ENCODE measurements at regions not wholly inside any gene's neighbourhood (a gene's known extent, or its start where the extent isn't known, plus 50 kb on each side); places are given as distances from the start of the nearest gene placed in this dataset.

DNA sequence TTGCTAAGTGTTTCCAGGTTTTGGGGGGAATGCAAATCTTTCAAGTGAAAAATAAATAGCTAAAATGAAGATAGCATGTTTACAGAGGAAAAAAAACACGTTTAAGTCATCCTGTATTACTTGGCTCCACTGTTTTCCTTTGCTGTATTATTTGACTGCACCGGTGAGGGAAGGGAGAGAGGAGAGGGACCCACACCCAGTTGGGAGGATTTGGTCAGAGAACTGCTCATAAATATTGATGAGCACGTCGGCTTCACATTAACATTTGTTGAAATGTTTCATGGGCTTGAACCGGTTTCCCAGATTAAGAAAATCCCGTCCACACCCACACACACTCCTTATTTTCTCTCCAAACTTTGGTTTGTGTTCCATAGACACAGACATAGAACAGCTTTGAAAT lies 493.8 kb upstream of the MGMT start:
- DNase-seq (ENCODE audit: extremely low read depth in 1 of 2, low read depth in 1 of 2), result no peak

DNA sequence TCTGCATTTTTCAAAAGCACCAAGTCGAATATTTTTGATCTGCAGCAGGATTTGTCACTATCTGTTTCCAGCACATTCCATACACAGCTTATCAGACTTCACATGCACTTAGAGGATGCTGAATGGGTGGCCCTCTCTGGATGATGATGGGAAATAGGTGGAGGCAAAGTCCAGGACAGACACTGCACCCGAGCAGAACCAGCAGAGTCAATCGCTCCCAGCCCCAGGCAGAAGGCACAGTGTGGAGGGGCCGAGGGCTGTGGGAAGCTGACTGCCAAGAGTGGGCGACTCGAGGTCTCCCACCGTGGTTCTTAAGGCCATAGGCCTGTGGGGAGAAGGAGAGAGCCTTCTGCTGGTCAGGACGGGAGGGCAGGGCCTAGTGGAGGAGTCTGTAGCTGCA lies 490.2 kb upstream of the MGMT start:
- DNase-seq (ENCODE audit: extremely low read depth in 1 of 2, low read depth in 1 of 2), result no peak

DNA sequence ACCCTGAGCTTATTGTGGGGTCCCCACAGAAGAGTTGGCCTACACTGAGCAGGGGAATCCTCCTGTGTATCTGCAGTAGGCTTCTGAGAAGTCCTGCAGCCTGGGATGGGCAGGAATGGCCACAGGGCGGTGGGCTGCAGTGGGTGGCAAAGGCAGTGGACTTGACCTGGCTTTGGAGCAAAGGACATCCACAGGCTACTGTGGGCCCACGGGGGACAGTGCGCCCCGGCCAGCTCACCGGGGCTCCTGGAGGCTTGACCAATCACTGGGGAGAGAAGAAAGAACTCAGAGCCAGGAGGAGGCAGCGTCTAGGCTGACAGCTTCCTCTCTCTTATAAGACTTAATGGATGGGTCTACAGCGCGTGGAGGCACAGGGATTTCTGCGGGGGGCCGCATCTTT lies 488.8 kb upstream of the MGMT start:
- no peak for DNase-seq (ENCODE audit: extremely low read depth in 1 of 2, low read depth in 1 of 2)

DNA sequence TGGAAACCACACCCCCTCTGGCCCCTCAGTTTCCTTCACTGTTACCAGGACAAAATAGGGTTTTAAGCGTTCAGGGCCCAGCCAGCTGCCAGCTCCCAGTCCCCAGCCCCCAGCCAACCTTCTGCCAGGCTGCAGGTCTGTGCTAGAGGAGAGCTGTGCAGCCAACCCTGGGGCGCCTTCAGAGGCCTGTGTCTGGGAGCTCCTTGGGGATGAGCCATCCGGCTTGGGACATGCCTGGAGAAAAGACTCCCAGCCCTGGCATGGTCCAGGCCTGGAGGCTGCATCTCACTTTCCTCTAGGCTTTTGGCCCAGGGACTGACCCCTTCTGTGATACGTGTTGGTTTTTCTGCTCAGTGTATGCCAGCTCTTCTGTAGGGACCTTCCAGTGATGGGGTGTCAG lies 487.6 kb upstream of the MGMT start:
- no peak for DNase-seq (ENCODE audit: extremely low read depth in 1 of 2, low read depth in 1 of 2)

DNA sequence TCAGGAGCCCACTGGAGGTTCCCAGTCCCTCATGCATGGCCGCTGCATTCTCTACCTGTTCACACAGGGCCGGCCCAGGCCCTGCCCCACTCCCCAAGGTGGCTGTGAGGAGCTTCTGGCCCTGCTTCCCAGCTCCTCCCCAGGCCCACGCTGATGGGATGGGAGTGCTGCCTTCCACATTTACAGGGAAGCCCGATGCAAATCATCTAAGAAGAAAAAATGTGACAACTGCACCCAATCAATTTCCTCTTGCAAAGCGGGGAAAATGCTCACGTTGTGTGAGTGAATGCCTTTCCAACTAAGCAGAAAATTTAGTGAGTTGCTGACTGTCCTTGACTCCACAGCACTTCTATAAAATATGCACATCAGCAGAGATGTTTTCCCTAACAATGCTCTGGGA lies 485.8 kb upstream of the MGMT start:
- DNase-seq (ENCODE audit: extremely low read depth in 1 of 2, low read depth in 1 of 2), result no peak

DNA sequence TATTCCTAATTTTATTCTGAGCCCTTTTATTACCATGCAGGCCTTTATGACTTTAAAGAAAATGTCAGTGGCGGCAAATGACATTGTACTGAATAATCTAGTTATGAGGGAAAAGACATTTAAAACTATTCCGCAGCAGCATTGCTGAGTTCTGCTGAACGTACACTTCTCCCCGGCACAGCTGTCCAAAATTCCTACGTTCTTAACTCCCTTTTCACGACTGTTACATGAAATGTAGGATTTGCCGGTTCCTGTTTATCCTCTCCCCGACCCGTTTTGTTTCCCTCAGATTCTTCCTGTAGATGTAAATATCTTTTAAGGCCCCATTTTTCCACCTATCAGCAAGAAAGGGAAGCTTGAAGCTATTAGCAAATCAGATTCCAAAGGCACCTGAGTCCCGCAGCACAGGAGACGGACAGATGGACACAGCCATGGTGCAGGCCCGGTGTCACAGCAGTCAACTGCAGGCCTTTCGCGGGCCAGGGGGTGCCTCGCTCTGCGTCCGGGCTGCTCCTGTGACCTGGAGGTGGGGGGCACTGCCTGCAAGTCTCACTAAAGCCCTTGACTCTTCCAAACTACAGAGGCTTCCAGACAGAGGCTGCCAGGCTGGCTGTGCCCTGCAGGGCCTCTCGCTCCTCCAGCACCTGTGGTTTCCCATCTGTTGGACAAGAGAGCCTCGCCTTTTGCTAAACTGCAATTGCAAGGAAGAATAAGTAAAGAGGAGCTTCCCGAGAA lies 485.0 kb upstream of the MGMT start:
- DNase-seq (ENCODE audit: extremely low read depth in 1 of 2, low read depth in 1 of 2), result no peak

DNA sequence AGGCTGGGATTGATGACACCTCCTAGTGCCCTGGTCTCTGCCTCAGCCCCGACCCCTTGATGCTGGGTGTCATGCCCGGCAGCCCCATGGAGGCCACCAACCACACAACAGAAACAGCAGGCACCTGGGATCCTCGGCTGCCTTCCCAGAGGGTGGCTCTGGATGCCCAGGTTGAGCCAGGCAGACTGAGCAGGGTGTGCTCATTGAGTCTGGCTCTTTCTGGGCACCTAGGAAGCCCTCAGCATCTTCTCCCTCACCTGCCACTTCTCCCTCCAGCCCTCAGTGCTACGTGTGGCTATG lies 484.5 kb upstream of the MGMT start:
- no peak for DNase-seq (ENCODE audit: extremely low read depth in 1 of 2, low read depth in 1 of 2)

DNA sequence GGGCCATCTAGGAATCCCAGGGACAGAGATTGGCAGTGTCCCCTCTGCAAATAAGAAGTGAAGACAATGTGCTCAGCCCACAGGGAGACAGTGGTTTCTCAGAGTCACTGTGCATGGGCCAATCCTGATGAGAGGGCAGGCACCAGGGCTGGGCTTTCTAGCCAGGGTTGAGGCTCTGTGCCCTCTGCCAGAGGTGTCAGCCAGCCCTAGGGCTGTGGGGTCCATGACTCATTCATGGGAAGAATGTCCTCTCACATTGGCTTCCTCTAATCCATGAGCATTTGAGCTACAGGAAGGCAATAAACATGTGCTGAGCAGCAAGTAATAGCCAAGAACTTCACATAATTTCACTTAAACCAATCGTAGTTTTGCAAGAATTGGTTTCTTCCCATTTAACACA lies 482.0 kb upstream of the MGMT start:
- DNase-seq (ENCODE audit: extremely low read depth in 1 of 2, low read depth in 1 of 2), result no peak

DNA sequence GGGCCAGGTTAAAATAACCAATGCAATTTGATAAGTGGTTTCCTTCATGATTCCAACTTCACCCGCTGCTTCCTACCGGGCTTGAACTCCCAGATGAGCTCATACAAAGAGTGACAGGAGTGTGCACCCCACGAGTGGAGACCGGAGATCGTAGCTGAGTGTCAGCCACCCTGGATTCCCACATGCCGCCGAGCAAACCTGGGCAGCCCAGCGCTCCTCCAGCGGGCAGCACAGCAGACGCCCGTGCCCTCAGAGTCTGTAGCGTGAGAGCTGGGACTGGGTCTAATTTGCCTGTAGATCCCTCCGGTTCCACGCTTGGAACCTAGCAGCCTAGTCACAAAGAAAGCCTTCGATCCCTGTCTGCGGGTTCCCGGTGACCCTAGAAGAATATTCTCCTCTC lies 476.1 kb upstream of the MGMT start:
- no peak for DNase-seq (ENCODE audit: extremely low read depth in 1 of 2, low read depth in 1 of 2)

DNA sequence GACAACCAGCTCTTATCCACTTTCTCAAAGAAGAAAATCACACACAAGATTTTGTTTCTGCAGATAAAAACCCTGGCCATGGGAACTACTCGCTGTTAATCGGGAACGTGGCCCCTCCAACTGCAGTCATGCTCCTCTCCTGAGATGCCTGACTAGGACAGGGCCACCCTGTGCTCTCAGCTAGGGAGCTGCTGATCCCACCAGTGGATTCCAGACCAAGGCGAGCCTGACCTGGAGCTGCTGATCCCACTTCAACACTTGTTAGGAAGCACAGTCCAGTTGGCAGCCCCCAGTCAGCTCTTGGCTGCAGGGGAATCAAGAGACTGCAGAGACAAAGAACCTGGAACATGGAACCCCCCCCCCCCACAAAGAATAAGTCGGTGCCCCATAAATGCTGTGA lies 474.3 kb upstream of the MGMT start:
- DNase-seq (ENCODE audit: extremely low read depth in 1 of 2, low read depth in 1 of 2), result no peak

DNA sequence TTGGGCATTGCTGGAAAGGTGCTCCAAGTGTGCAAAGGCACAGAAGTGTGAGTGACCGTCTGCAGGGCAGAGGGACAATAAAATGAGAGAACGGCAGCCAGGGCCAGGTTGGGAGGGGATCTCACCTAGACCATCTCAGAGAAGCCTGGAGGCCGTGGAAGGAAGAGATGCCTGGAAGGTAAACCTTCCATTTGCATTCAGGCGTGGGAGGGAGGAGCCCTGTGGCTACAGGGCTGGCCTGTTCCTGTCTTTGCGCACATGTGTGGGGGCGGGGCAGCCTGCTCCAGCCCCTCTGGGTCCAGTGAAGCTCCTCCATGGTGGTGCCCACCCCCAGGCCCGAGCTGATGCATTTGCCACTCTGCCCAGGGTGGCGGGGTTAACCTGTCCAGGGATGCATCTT lies 473.6 kb upstream of the MGMT start:
- DNase-seq (ENCODE audit: extremely low read depth in 1 of 2, low read depth in 1 of 2), result no peak

DNA sequence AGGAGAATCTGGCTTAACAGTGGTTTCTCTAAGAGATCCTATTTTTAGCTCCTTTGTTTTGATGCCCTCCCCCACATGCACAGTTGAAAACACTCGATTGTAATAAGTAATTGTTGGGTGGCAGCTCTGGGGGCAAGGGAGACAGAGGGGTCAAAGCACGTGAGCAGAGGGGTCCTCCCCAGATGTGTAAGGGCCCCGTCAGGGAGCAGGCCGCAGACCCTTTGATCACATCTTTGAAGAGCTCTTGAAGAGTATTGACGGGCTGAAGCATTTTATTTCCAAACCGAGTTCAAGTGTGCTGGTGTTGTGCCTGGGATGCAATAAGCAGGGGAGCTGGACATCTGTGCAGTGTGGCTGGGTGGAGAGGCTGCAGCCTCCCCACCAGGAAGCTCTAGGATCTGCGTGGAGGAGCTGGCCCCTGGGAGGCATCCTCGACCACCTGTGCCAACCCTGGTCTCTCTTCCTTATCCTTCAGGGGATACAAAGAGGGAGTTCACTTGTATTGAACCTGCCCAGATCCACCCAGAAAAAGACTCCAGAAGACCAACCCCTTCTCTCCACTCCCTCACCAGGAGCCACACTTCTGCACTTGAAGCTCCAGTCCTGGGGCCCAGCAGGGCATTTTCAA lies 473.0 kb upstream of the MGMT start:
- no peak for DNase-seq (ENCODE audit: extremely low read depth in 1 of 2, low read depth in 1 of 2)

DNA sequence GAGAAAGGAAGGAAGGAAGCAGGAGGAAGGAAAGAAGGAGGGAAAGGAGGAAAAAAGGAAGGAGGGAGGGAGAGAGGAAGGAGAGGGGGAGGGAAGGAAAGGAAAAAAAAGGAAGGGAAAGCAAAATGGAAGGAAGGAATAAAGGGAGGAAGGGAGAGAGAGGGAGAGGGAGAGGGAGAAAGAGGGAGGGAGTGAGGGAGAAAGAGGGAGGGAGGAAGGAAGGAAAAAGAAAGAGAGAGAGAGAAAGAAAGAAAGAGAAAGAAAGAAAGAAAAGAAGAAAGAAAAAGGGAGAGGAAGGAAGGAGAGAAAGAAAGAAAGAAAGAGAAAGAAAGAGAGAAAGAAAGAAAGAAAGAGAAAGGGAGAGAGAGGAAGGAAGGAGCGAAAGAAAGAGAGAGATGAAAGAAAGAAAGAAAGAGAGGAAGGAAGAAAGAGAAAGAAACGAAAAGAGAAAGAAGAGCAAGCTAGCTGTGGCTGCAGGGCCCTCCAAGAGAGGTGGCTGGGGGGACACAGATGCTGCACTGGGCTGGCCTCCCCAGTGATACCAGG lies 472.4 kb upstream of the MGMT start:
- no peak for DNase-seq (ENCODE audit: extremely low read depth in 1 of 2, low read depth in 1 of 2)

DNA sequence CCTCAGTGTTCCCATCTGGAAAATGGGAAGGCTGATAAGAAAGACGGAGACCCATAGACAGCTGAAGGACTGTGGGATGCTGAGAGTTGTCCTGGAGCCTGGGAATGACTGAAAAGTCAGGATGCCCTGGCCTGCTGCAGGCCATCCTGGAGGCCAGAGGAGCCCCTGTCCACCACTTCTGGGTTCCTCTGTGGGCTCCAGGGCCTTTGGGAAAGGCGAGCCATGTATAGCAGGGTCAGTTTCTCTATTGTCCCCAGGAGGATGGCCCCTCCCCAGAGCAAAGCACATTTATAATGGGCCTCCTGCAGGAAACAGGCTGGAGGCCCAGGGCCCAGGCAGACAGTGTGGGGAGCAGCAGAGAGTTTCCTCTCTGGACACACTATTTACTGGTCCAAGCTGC lies 471.4 kb upstream of the MGMT start:
- DNase-seq (ENCODE audit: extremely low read depth in 1 of 2, low read depth in 1 of 2), result no peak

DNA sequence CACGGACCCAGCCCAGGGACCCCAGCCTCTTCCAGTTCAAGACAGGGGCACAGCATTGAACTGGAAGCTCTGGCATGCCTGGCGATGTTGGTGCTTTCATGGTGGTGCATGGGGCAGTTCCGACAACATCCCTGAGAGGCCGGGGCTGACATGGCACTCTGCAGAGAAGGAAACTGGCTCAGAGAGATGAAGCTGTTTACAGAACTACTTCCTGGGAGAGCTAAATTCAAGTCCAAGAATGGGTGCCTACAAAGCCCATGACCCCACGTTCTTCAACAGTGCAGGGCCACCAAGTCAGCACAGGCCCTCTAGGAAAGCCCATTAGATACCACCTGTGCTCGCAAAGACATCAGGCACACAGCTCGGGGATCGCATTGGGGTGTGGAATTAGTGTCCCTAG lies 470.9 kb upstream of the MGMT start:
- no peak for DNase-seq (ENCODE audit: extremely low read depth in 1 of 2, low read depth in 1 of 2)

DNA sequence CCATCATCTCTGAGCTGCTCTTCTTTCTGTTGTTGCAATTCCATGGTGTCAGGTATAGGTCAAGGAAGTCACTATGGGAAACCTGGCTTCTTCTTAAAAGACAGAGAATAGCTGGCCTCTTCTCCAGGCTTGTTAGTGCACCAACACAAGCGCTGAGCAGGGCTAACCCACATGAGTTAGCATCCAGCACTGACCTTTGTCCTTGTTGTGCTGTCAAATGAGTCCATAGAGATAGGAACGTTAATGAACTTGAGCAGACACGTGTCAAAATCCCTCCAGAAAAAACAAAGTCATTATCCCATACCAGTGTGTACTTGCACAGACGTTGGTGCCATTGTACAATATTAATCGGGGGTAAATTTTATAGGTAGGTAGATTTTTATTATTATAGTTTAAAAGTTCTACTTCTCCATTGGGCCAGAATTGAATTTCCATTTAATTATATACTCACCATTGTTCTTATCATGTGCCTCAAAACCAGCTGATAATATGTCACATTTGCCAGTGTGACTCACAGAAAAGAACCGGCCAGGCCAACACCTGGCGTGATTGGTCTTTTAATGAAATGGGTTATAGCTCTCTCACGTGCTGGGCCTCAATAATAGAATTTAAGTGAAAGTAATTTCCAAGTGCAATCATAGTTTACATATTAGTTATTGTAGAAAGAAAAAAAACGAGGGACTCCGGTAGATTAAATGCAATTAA lies 468.8 kb upstream of the MGMT start:
- no peak for DNase-seq (ENCODE audit: extremely low read depth in 1 of 2, low read depth in 1 of 2)

DNA sequence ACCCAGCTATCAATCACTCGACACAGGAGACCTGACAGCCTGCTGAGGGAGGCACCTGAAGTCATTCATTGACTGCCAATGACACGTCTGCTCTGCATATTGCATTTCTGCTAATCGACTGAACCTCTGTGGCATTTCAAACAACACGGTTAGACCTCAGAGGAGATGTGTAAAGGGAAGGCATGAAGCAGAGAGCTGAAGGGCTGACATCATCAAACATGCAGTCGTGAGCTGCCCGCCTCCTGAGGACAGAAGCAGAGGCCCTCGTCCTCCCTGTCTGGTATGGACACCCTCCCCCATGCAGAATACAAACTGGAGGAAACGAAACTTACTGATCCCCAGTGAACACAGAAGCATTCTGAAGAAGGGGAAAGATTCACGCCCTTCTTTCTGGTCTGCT lies 462.6 kb upstream of the MGMT start:
- DNase-seq (ENCODE audit: extremely low read depth in 1 of 2, low read depth in 1 of 2), result no peak

DNA sequence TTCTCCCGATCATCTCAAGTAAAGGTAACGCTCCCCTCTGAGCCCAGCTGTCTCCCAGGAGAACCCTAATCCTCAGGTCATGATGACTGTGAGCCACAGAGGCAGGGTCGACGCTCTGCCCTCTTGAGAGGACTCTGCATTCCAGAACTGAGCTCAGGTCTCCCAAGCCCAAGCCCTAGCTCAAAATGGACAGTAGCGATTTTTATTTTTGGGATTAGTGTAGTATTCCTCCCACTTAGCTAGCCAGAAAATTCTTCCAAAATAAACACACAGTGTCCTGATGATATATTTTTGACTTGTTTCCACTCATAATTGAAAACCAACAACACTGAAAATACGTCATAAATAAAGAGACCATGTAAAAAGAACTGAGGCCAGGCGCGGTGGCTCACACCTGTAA lies 462.0 kb upstream of the MGMT start:
- no peak for DNase-seq (ENCODE audit: extremely low read depth in 1 of 2, low read depth in 1 of 2)

DNA sequence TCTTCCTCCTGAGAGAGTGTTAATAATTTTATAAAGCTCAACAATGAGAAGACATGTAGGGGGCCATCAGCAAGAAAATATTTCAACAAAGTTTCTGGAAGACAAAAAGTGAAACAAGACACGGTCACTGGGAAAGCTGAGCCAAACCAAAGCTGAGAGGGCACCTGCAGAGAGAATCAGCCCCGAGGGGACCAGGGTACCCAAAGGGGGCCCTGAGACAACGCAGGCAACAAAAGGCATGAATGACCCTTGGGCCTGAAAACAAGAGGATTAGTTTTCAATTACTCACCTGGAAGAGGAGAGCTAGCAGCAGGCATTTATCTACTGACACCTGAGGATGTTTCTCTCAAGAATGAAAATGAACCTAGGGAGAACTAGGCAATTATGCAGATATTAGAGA lies 461.2 kb upstream of the MGMT start:
- DNase-seq (ENCODE audit: extremely low read depth in 1 of 2, low read depth in 1 of 2), result no peak

DNA sequence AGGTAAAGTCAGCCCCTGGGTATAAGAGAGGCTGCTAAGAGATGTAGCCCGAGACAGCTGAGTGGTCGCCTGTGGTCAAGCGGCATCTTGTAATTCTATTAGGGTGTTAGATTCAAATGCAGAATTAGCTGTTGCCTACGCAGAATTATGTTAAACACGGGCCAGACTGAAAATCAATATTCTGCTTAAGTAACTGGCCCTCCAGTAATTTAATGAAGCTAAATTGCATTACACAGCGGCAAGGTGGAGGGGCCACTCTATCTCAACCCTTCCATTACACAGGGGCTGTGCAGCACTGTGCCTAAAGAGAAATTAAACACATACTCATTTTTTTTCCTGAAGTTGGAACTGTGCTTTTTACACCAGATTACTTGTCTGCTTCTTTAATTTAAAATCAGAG lies 448.5 kb upstream of the MGMT start:
- DNase-seq (ENCODE audit: extremely low read depth in 1 of 2, low read depth in 1 of 2), result no peak

DNA sequence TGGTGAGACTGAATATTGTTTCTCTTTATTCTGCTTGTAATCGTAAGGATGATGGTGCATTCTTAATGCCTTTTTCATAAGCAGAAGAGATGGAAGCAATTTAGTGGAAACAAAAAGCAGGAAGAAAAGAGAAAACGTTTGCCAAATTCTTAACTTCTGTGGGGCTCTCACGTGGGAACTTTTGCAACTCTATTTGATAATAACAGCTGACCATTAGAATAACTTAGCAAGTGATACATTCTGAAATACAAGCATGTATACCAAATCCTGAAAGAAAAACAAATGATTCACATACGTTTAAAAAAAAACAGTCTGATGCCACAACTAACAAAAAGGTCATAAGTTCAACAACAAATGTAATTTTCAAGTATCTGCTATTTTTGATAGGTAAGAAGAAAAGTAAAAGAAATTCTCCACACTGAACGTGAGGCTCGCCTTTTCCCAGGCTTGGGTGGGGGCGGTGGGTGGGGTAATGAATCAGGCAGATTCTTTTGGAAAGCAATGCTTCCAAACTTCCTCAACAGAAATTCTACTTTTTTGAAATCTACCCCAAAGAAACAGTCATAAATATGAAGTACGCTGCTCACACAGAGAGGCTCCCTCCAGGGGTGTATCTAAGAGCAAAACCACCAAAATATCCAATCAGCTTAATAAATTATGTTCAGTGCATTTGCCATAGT lies 446.2 kb upstream of the MGMT start:
- DNase-seq (ENCODE audit: extremely low read depth in 1 of 2, low read depth in 1 of 2), result no peak

All from stimulated activated CD8-positive, alpha-beta memory T cell treated with anti-CD3 and anti-CD28 coated beads, Interleukin-7, amount 100 ng/mL, for 48 hours (primary cell).